ENCODE measurements at regions not wholly inside any gene's neighbourhood (a gene's known extent, or its start where the extent isn't known, plus 50 kb on each side); places are given as distances from the start of the nearest gene placed in this dataset.

DNA sequence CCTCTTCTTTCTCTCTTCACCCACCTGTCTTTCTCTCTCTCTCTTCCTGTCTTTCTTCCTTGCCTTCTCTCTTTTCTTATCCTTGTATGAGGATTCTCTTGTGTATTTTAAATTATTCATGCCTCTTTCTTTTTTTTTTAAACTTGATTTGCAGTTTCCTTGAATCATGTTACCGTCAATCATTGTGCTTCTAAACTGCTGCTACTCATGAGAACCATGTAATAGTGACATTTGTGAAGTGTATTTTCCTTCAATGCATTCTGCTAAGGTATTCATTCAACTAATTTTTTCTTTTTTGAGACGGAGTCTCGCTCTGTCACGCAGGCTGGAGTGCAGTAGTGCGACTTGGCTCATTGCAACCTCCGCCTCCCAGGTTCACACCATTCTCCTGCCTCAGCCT is 539.1 kb upstream of the BRINP3 start:
- ChIA-PET CTCF (no interaction called here), POLR2A (no interaction called here)
- no peak for TF ChIP-seq LEF1 (IDR thresholded peaks at IDR 0.05; ENCODE audit: borderline replicate concordance)
- DNase-seq (ENCODE audit: extremely low spot score): no peak

DNA sequence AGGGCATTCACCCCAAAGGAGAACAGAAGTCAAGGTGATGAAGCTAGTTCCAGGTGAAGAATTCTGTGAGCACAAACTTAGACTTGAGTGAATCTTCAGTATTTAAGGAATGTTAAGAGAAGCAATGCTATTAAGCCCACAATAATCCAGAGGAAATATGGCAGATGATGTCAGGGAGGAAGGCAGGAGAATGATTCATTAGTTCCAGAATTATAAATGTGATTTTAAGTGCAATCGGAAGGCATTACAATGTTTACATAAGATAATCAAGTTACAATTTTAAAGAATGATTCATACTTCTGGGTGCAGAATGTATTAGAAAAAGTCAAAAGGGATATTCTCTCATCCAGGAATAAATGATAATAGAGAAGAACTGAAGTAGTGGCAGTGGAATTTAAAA is 545.2 kb upstream of the BRINP3 start:
- ChIA-PET POLR2A (no interaction called here), CTCF (no interaction called here)
- TF ChIP-seq LEF1 (IDR thresholded peaks at IDR 0.05; ENCODE audit: borderline replicate concordance) (no peak), SP1 (IDR thresholded peaks at IDR 0.05) (no peak), PKNOX1 (IDR thresholded peaks at IDR 0.05) (peak; percentile 13; the same call in 1 of the 2 replicates), NFRKB (IDR thresholded peaks at IDR 0.05) (no peak), SUZ12 (IDR thresholded peaks at IDR 0.05) (no peak), ELF4 (IDR thresholded peaks at IDR 0.05) (no peak)
- no peak for DNase-seq (ENCODE audit: extremely low spot score)

GRCh38 chr1:191025896-191026642 is 548.4 kb upstream of the BRINP3 start:
- ChIA-PET CTCF (no interaction called here), POLR2A (no interaction called here)
- no peak for DNase-seq (ENCODE audit: extremely low spot score)
- no peak for TF ChIP-seq CTBP1 (IDR thresholded peaks at IDR 0.05; ENCODE audit: borderline replicate concordance)
- TF ChIP-seq LEF1 (IDR thresholded peaks at IDR 0.05; ENCODE audit: borderline replicate concordance): no peak
- no peak for TF ChIP-seq HDGF (IDR thresholded peaks at IDR 0.05; ENCODE audit: borderline replicate concordance)
- no peak for TF ChIP-seq PKNOX1 (IDR thresholded peaks at IDR 0.05)
- TF ChIP-seq L3MBTL2 (conservative IDR thresholded peaks at IDR 0.05): no peak
- TF ChIP-seq ELF4 (IDR thresholded peaks at IDR 0.05): no peak
- no peak for TF ChIP-seq ZNF384 (IDR thresholded peaks at IDR 0.05)
- no peak for TF ChIP-seq NFRKB (IDR thresholded peaks at IDR 0.05)
- no peak for TF ChIP-seq SUZ12 (IDR thresholded peaks at IDR 0.05)
- no peak for TF ChIP-seq ARNT (IDR thresholded peaks at IDR 0.05)
- no peak for TF ChIP-seq SP1 (IDR thresholded peaks at IDR 0.05)
- TF ChIP-seq FOXA1 (IDR thresholded peaks at IDR 0.05): no peak
- no peak for TF ChIP-seq FOXK2 (IDR thresholded peaks at IDR 0.05)
- TF ChIP-seq TARDBP (IDR thresholded peaks at IDR 0.05): no peak
- no peak for TF ChIP-seq FOXM1 (IDR thresholded peaks at IDR 0.05; ENCODE audit: borderline replicate concordance)
- TF ChIP-seq BHLHE40 (IDR thresholded peaks at IDR 0.05; ENCODE audit: borderline replicate concordance): no peak

DNA sequence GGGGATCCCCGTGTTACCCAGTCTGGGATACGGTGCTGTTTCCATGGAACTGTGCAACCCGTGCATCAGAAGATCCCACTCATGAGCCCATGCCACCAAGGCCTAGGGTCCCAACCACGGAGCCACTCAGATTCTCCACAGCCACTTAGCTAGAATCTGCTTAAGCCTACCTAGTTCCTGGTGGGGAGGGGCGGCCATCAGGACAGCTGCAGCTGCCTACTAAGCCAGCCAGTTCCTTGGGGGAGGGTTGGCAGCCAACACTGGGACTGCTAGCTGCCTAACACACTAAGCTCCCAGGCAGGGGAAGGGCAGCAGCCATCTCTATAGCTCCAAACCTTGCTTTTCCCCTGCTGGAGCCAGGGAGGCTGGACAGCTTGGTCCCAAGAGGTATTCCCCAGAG is 549.2 kb upstream of the BRINP3 start:
- TF ChIP-seq SP1 (IDR thresholded peaks at IDR 0.05): no peak
- TF ChIP-seq FOXK2 (IDR thresholded peaks at IDR 0.05): no peak
- TF ChIP-seq ELF4 (IDR thresholded peaks at IDR 0.05): no peak
- POLR2A ChIA-PET: no interaction called here
- no peak for DNase-seq (ENCODE audit: extremely low spot score)
- CTCF ChIA-PET: no interaction called here

DNA sequence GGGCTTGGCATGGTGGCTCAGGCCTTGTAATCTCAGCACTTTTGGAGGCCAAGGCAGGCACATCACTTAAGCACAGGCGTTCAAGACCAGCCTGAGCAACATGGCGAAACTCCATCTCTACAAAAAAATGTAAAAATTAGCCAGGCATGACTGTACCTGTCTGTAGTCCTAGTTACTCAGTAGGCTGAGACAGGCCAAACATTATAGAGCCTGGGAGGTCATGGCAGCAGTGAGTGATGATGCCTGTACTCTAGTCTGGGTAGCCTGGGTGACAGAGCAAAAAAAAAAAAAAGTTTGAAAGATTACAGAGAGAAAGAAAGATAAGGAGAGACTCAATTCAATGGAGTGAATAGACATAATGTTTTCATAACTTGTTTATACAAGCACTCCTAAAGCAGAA is 556.5 kb upstream of the BRINP3 start:
- POLR2A ChIA-PET: no interaction called here
- TF ChIP-seq L3MBTL2 (conservative IDR thresholded peaks at IDR 0.05) (no peak), FOXA1 (IDR thresholded peaks at IDR 0.05) (no peak), FOXK2 (IDR thresholded peaks at IDR 0.05) (no peak), LEF1 (IDR thresholded peaks at IDR 0.05; ENCODE audit: borderline replicate concordance) (no peak), TARDBP (IDR thresholded peaks at IDR 0.05) (no peak), NFRKB (IDR thresholded peaks at IDR 0.05) (no peak), ARNT (IDR thresholded peaks at IDR 0.05) (no peak), ZNF384 (IDR thresholded peaks at IDR 0.05) (no peak), ELF4 (IDR thresholded peaks at IDR 0.05) (no peak), PKNOX1 (IDR thresholded peaks at IDR 0.05) (no peak), SUZ12 (IDR thresholded peaks at IDR 0.05) (no peak), SP1 (IDR thresholded peaks at IDR 0.05) (no peak), CTBP1 (IDR thresholded peaks at IDR 0.05; ENCODE audit: borderline replicate concordance) (no peak), FOXM1 (IDR thresholded peaks at IDR 0.05; ENCODE audit: borderline replicate concordance) (no peak)
- CTCF ChIA-PET: no interaction called here
- no peak for DNase-seq (ENCODE audit: extremely low spot score)

DNA sequence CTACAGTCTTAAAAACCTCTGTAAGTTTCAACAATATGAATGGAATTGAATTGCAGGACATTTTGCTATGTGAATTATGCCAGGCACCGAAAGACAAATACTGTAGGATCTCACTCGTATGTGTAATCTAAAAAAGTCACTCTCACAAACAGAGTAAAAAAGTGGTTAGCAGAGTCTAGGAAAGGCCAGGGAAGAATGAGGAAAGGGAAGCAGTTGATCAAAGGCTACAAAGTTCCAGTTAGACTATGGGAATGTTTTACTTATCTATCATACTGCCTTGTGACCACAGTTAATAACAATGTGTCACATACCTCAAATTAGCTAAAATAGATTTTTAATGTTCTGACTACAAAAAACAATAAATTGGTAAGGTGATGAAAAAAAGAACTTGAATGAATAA is 565.4 kb upstream of the BRINP3 start:
- CTCF ChIA-PET: no interaction called here
- no peak for TF ChIP-seq ARNT (IDR thresholded peaks at IDR 0.05)
- no peak for DNase-seq (ENCODE audit: extremely low spot score)
- POLR2A ChIA-PET: no interaction called here

- ChIA-PET CTCF (no interaction called here), POLR2A (no interaction called here)
- TF ChIP-seq L3MBTL2 (conservative IDR thresholded peaks at IDR 0.05): no peak
- TF ChIP-seq SP1 (IDR thresholded peaks at IDR 0.05): no peak
- TF ChIP-seq ZNF384 (IDR thresholded peaks at IDR 0.05): no peak
- TF ChIP-seq CTBP1 (IDR thresholded peaks at IDR 0.05; ENCODE audit: borderline replicate concordance): no peak
- no peak for TF ChIP-seq NFRKB (IDR thresholded peaks at IDR 0.05)
- TF ChIP-seq TARDBP (IDR thresholded peaks at IDR 0.05): no peak
- TF ChIP-seq ARNT (IDR thresholded peaks at IDR 0.05): no peak
- TF ChIP-seq SUZ12 (IDR thresholded peaks at IDR 0.05): no peak
- no peak for TF ChIP-seq PKNOX1 (IDR thresholded peaks at IDR 0.05)
- TF ChIP-seq LEF1 (IDR thresholded peaks at IDR 0.05; ENCODE audit: borderline replicate concordance): no peak
- TF ChIP-seq FOXA1 (IDR thresholded peaks at IDR 0.05): no peak
- TF ChIP-seq HDGF (IDR thresholded peaks at IDR 0.05; ENCODE audit: borderline replicate concordance): no peak
- TF ChIP-seq FOXK2 (IDR thresholded peaks at IDR 0.05): no peak
- TF ChIP-seq ELF4 (IDR thresholded peaks at IDR 0.05): no peak
- TF ChIP-seq BHLHE40 (IDR thresholded peaks at IDR 0.05; ENCODE audit: borderline replicate concordance): no peak
- DNase-seq (ENCODE audit: extremely low spot score): no peak
These were observed 572.1 kb upstream of the BRINP3 start for GRCh38 chr1:191049781-191050180.
